Endodermal cell (in vitro differentiated cells): ENCODE measurements at regions not wholly inside any gene's neighbourhood (a gene's known extent, or its start where the extent isn't known, plus 50 kb on each side); places are given as distances from the start of the nearest gene placed in this dataset.
"Not testable (repeated sequence)": the region's sequence is repeated elsewhere in the genome, so short reads cannot be mapped to it uniquely, and the experiment has no call there.

Experiments used
- DNase-seq: peaks from one replicate; pipeline ENCODE4 v3.0.0-alpha.2; 2017
- H3K27ac ChIP-seq: 2 replicates; pipeline ENCODE4 v1.5.1; 2013; ENCODE audit warnings: mild to moderate bottlenecking, low read depth, low read length, moderate library complexity
- H3K27me3 ChIP-seq: 2 replicates; pipeline ENCODE4 v1.6.1; 2013; ENCODE audit warnings: mild to moderate bottlenecking, low read length, moderate library complexity; ENCODE audit not compliant: insufficient read depth, control insufficient read depth, poor library complexity, severe bottlenecking
- H3K36me3 ChIP-seq: 2 replicates; pipeline ENCODE4 v1.7.0; 2013; ENCODE audit warnings: mild to moderate bottlenecking, low read length, moderate library complexity; ENCODE audit not compliant: control insufficient read depth, insufficient read depth
- H3K4me1 ChIP-seq: one replicate; pipeline ENCODE4 v1.7.0; 2013; ENCODE audit warnings: low read length; ENCODE audit not compliant: control insufficient read depth, insufficient read depth
- H3K4me3 ChIP-seq: 2 replicates; pipeline ENCODE4 v1.5.1; 2013; ENCODE audit warnings: mild to moderate bottlenecking, low read length, moderate library complexity
- H3K9ac ChIP-seq: 2 replicates; pipeline ENCODE4 v1.6.1; 2013; ENCODE audit warnings: mild to moderate bottlenecking, low read length, moderate library complexity; ENCODE audit not compliant: poor library complexity, severe bottlenecking; ENCODE audit errors: extremely low read depth
- H3K9me3 ChIP-seq: 2 replicates; pipeline ENCODE4 v1.6.1; 2013; ENCODE audit warnings: mild to moderate bottlenecking, low read length, moderate library complexity; ENCODE audit not compliant: control insufficient read depth
- H3K27ac Mint-ChIP-seq: 2 replicates; pipeline ENCODE4 v1.8.0; 2020; ENCODE audit warnings: mixed read lengths
- H3K27me3 Mint-ChIP-seq: 2 replicates; pipeline ENCODE4 v1.8.0; 2021; ENCODE audit warnings: mild to moderate bottlenecking, mixed read lengths; ENCODE audit not compliant: insufficient read depth
- H3K36me3 Mint-ChIP-seq: 2 replicates; pipeline ENCODE4 v1.8.0; 2020; ENCODE audit warnings: low read depth, mixed read lengths
- H3K4me1 Mint-ChIP-seq: 2 replicates; pipeline ENCODE4 v1.8.0; 2020; ENCODE audit warnings: mixed read lengths
- H3K4me3 Mint-ChIP-seq: 2 replicates; pipeline ENCODE4 v1.8.0; 2020; ENCODE audit warnings: mild to moderate bottlenecking, moderate library complexity, mixed read lengths
- H3K9me3 Mint-ChIP-seq: 2 replicates; pipeline ENCODE4 v1.8.0; 2020; ENCODE audit warnings: mild to moderate bottlenecking, mixed read lengths
- CTCF ChIP-seq: fragments of 200-600 bp; sonication (generic); conservative IDR thresholded peaks from 2 replicates; pipeline ENCODE4 v1.5.0; 2021; ENCODE audit warnings: antibody characterized with exemption, mild to moderate bottlenecking
- WGBS, 2 experiments: methylation state at CpG; one replicate each; pipeline versions ENCODE4 v1.1.5 to v1.1.7; 2013; ENCODE audit warnings: missing lambda C conversion rate in 2 of 2, mixed read lengths in 1 of 2; ENCODE audit not compliant: insufficient coverage in 1 of 2, insufficient read length in 1 of 2; 5-methylcytosine and 5-hydroxymethylcytosine counted together

- no peaks in the 10 kb centered on the region for H3K36me3 ChIP-seq
- Mint-ChIP-seq H3K27me3 (peaks cover 15% of the 10 kb centered on the region), H3K36me3 (no peaks in the 10 kb centered on the region), H3K4me1 (peaks cover 3% of the 10 kb centered on the region), H3K9me3 (peaks cover 4% of the 10 kb centered on the region), H3K27ac (no peak overlapping the region), H3K4me3 (no peak overlapping the region)
- no peak for DNase-seq
- no peak overlapping the region for H3K27ac ChIP-seq
- no peak overlapping the region for H3K9ac ChIP-seq
- no peaks in the 10 kb centered on the region for H3K27me3 ChIP-seq
- H3K4me1 ChIP-seq: no peaks in the 10 kb centered on the region
- no peak for TF ChIP-seq CTCF
- H3K9me3 ChIP-seq: no peaks in the 10 kb centered on the region
- H3K4me3 ChIP-seq: no peak overlapping the region
- WGBS, 2 experiments: 79 to 86% methylated on average over 3 to 20 of the region's 20 CpGs
Measured at GRCh38 chr2:238776003-238776760, 71.7 kb upstream of the TWIST2 start.

- H3K27me3 ChIP-seq, H3K36me3 ChIP-seq, H3K36me3 Mint-ChIP-seq, H3K9me3 ChIP-seq, H3K4me3 Mint-ChIP-seq, H3K9ac ChIP-seq, H3K4me1 ChIP-seq, H3K4me3 ChIP-seq, DNase-seq, H3K9me3 Mint-ChIP-seq, H3K27ac Mint-ChIP-seq, H3K4me1 Mint-ChIP-seq, H3K27ac ChIP-seq: not testable (repeated sequence)
- 27 to 50% methylated on average over 4 to 7 of the region's 8 CpGs for WGBS, 2 experiments
- H3K27me3 Mint-ChIP-seq: peaks cover 12% of the 10 kb centered on the region
Measured at GRCh38 chr2:238776761-238777046, 71.2 kb upstream of the TWIST2 start.

- Mint-ChIP-seq H3K27ac (no peak overlapping the region), H3K4me3 (no peak overlapping the region), H3K4me1 (no peaks in the 10 kb centered on the region), H3K27me3 (peaks cover 6% of the 10 kb centered on the region), H3K36me3 (no peaks in the 10 kb centered on the region), H3K9me3 (peaks cover 6% of the 10 kb centered on the region)
- Histone ChIP-seq H3K4me1 (no peaks in the 10 kb centered on the region), H3K27me3 (no peaks in the 10 kb centered on the region), H3K9me3 (no peaks in the 10 kb centered on the region), H3K4me3 (no peak overlapping the region), H3K9ac (no peak overlapping the region), H3K27ac (no peak overlapping the region), H3K36me3 (no peaks in the 10 kb centered on the region)
- no peak for TF ChIP-seq CTCF
- 83 to 92% methylated on average over 9 to 12 of the region's 15 CpGs for WGBS, 2 experiments
- DNase-seq: no peak
Measured at GRCh38 chr2:238777369-238778067, 70.4 kb upstream of the TWIST2 start.
